ENCODE measurements at regions not wholly inside any gene's neighbourhood (a gene's known extent, or its start where the extent isn't known, plus 50 kb on each side); places are given as distances from the start of the nearest gene placed in this dataset.

- no peak for DNase-seq
Observed at GRCh38 chr15:35663956-35664355, 118.0 kb upstream of the DPH6 start.

- no peak for DNase-seq
Observed at GRCh38 chr15:35665896-35666536, 120.1 kb upstream of the DPH6 start.

GRCh38 chr15:35667908-35668307 is 121.9 kb upstream of the DPH6 start:
- DNase-seq: no peak

- DNase-seq: no peak
Observed at GRCh38 chr15:35669021-35669420, 123.1 kb upstream of the DPH6 start.

GRCh38 chr15:35669432-35670045 is 123.6 kb upstream of the DPH6 start:
- DNase-seq: no peak

GRCh38 chr15:35671197-35671596 is 125.2 kb upstream of the DPH6 start:
- no peak for DNase-seq

GRCh38 chr15:35671981-35672380 is 126.0 kb upstream of the DPH6 start:
- no peak for DNase-seq

DNA sequence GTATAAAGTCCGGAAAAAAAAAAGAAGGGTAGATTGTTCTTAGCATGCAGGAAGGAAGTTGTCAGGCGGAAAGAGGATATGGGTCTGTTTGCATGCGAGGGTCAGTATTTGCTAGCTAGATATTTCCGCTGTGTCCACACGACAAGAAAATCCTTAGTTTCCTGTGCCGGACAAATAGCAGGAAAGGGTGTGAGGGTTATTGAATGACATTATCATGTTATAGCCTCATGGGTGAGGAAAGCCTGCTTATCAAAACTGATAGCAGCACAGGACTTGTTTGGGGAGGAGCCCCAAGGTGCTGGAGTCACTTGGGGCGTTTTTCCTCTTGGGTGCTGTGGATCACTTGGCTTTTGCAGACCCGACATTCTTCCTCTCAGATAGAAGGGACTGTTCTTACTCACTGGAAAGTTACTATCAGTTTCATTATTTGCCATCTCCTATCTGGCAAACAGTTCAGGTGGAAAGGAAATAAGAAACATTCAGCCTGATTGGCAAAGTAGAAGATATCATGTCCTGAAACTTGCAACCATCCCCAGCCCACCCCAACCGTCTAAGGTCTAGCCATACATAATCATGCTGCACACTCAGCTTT is 127.2 kb upstream of the DPH6 start:
- DNase-seq: peak in 1 of 2 experiments; percentile 14

DNA sequence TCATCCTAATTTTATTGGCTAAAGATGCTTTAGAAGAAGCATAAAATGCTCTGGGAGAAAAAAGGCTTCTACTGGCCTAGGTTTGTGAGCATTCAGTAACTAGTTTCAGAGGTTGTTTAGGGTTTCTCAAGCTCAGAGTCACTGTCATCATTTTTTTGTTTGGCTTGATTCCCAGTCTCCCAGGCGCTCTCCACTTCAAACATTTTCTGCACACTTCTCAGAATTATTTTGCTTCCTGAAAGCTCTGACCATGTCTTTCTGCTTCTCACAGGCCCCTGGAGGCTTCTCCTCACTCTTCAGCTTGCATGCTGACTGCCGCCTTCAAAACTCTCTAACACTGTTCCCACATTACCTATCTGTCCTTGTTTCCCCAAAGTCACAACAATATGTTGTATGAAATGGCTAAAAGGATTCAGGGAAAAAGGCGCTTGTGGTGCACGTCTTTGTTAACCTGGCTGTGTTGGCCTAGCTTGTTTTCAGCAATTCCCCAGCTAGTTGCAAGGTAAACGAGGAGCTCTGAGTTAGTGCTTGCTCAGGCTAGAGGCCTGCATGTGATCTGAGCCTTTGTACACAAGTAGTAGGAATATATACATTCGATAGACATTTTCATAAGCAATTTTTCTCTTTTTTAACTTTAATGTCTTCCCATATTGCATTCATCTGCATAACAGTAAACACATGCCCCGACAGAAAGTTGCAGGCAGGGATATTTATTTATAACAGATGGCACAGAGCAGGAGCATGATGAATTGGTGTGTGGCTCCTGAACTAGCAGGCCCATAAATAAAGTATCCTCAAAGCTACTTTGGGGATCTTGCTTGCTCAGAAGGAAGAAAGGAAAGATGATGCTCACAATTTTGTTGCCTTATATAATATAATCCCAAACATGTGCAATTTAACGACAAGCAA is 129.2 kb upstream of the DPH6 start:
- DNase-seq: no peak

GRCh38 chr15:35678774-35679173 is 132.8 kb upstream of the DPH6 start:
- no peak for DNase-seq

- no peak for DNase-seq
Observed at GRCh38 chr15:35679186-35679585, 133.2 kb upstream of the DPH6 start.

- DNase-seq: no peak
Observed at GRCh38 chr15:35680951-35681350, 135.0 kb upstream of the DPH6 start.

DNA sequence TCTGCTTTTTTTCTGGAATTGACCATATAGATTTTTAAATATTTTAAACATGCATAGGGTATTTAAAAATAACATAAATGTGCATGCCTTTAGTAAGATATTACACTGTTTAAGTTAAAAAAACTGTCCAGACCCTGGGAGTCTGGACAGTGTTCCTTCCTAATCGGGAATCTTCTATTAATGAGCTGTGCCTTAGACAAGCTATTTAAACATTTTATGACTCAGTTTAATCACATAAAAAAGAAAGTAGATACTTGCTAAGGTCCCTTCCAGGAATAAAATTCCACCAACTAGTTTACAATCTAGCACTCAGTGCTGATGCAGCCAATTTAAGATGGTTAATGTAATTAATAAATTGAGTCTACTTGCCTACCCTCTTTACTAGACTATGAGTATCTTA is 140.4 kb upstream of the DPH6 start:
- no peak for DNase-seq

- no peak for DNase-seq
Observed at GRCh38 chr15:35689266-35689665, 143.3 kb upstream of the DPH6 start.

GRCh38 chr15:35690089-35690488 is 144.1 kb upstream of the DPH6 start:
- no peak for DNase-seq

DNA sequence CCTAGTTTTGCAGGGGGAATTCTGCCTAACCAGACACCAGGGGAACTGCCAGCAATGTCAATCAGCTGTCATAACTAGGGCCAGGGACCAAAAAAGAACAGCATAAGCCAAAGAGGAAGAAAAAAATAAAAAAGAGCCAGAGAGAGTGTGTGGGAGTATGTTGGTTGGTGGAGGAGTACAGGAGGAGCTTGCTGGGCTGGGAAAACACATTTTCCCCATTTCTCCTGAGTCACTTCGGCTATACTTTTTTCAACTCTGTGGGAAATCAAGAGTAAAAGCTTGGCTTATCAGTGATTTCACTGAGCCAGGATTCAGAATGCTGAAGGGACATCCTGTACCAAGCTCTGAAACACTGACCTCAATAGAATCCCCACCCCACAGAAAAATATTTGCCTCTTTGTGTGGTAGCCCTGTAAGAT is 144.7 kb upstream of the DPH6 start:
- DNase-seq: no peak

DNA sequence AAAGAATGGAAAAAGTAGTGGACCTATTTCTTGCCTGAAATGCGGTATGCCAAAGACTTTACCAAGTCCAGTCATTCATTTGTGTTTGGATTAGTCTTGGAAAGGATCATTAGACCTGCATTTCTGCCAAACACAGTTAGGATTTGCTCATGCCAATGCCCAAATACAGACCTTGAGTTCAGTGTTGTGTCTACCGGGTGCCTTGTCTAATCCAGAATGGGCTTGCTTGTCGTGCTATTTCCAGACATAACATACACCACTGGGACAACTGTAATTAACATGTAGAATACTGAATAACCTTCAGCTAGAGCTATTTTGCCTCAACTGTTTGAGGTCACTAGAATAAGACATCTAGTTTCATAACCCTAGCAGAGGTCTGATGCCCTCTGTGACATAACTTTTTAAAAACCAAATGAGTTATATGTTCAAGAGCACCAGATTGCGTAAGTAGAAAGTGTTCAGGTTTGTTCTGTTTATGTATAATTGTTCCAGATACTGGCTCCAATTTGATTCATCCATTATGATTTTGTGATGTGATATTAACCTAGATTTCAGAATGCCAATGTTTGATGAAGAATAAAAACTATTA is 145.3 kb upstream of the DPH6 start:
- DNase-seq: no peak

DNA sequence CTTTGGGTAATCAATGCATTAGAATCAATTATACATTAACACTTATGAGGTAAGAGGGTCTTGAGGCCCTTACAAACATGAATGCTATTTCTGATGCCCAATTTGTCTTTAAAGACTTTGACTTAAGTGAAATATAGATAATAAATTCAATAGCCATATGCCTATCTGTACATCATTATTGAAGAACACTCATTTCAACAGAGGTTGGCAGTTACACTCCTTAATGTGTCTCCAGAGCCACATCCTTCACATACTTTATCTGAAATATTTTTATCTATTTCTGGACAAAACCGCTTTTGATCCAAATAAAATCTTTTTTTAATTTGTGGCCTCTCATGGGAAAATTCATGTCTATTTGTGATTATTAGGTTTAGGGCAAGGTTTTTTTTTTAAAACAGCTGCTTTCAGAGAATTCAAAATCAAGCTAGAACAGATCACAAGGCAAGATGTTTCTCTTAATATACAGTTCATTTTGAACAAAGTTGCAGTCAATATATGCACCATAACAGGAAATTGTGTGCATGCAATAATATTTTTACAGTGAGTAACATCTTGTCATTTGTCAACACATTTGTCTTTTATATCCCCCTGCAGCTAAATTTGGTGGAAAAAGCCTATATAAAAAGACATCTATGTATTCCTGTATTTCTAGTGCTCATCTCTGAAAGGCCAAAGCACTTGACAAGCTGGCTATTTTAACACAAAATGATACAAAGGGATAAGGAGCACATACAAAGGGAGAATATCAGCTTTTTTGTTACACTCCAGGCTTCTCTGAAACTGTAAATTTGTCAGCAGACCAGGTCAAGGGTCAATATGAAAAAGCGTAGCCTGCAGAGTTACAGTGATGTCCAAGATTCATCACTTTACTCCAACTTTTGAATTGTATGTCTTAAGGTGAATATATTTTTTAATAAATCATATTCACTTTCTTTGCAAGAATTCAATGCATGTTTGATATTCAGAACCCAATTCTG is 146.2 kb upstream of the DPH6 start:
- no peak for DNase-seq

GRCh38 chr15:35693286-35693685 is 147.3 kb upstream of the DPH6 start:
- no peak for DNase-seq

DNA sequence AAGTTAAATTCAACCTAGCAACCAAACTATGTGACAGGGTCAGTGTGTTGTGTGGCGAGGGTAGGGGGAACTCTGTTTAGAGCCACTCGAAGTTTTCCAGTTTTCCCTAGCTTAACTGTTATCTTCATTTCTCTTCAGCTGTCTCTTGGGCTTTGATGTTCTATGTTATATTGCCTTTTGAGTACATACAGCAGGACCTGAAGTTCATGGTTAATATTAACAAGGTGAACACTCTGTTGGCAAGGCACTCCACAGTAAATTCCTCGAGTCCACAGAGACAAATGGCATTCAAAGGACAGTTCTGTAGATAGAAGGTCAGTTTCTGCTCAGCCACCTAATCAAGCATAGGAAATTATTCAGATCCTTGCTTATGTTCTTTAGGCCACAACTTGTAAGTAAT is 147.9 kb upstream of the DPH6 start:
- DNase-seq: no peak

DNA sequence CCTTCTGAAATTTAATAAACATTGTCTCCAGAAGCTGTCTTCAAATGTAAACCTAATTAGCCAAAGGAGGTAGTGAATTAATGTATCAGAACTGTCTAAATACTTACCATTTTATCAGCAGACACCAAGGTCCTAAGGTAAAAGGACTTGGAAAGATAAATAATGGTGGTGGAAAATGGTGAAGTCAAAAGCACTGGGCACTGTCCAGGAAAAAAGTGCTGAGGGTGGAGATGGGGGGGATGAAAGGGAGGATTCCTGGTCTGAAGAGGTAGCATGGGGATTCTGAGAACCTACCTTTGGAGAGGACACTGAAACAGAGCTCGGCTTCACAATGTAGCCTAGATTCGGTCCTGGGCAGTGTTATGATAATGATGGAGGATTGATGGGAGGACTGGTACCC is 149.0 kb upstream of the DPH6 start:
- no peak for DNase-seq

GRCh38 chr15:35696767-35697231 is 150.8 kb upstream of the DPH6 start:
- DNase-seq: no peak
